Stimulated activated effector memory CD8-positive, alpha-beta T cell treated with anti-CD3 and anti-CD28 coated beads, Interleukin-12 subunit alpha, Interleukin-12 subunit beta, amount 100 ng/mL, for 72 hours (primary cell): ENCODE measurements at regions not wholly inside any gene's neighbourhood (a gene's known extent, or its start where the extent isn't known, plus 50 kb on each side); places are given as distances from the start of the nearest gene placed in this dataset.
A peak's percentile ranks its signal among the peaks of the same experiment; 100 is the strongest.
"Not testable (repeated sequence)": the region's sequence is repeated elsewhere in the genome, so short reads cannot be mapped to it uniquely, and the experiment has no call there.

ENCODE experiments used
- ATAC-seq: fragments of 150-1000 bp; cut with Tn5 transposase; 2 replicates; pipeline ENCODE4 v1.10.0; 2021
- DNase-seq, 2 donors: peaks; one replicate each; pipeline ENCODE4 v3.0.0; 2021 to 2022; ENCODE audit warnings: low spot score in 2 of 2
- H3K27ac Mint-ChIP-seq: one replicate; pipeline ENCODE4 v1.8.0; 2022; ENCODE audit warnings: mild to moderate bottlenecking, mixed read lengths
- H3K36me3 Mint-ChIP-seq: one replicate; pipeline ENCODE4 v1.8.0; 2022; ENCODE audit warnings: mild to moderate bottlenecking, mixed read lengths
- H3K4me1 Mint-ChIP-seq: one replicate; pipeline ENCODE4 v1.8.0; 2022; ENCODE audit warnings: mixed read lengths
- H3K4me3 Mint-ChIP-seq: one replicate; pipeline ENCODE4 v1.8.0; 2022; ENCODE audit warnings: mild to moderate bottlenecking, mixed read lengths
- H3K9me3 Mint-ChIP-seq: one replicate; pipeline ENCODE4 v1.8.0; 2022; ENCODE audit warnings: mixed read lengths

DNA sequence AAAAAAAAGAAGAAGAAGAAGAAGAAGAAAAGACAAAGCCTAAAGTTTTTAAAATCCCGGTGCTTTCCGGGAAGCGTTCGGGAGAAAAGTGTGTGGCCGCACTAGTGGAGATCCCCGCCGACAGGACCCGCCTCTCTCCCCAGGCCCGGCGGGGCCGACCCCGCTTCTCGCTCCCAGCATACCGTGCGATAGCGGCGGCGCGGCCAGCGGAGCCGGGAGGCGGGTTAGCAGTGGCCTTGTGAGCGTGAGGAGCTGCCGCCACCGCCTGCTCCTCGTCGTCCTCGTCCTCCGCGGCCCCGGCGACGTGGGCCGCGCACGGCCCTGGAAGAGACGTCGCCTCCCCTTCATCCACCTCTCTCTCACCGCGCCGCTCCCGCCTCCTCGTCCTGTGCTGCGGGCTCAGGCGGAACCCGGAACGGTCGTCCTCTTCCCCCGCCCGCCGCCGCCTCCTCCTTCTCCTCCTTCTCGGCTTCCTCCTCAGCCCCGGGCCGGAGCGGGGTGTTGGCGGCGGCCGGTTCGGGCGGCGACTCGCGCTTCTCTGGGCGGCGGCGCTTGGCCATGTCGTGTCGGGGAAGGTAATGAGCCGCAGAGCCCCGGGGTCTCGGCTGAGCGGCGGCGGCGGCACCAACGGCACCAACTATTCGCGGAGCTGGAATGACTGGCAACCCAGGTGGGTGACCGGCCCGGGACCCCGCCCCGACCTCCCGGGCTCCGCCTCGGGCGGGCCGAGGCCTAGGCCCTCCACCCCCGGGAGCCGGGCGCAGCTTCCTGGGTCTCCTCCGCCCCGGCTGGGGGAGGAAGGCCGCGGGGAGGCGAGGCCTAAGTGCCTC, 62.6 kb upstream of the CDR2 start:
- ATAC-seq (peak; percentile 89), DNase-seq (peak; percentile 49 to 85)
- H3K9me3 Mint-ChIP-seq, H3K4me1 Mint-ChIP-seq, H3K36me3 Mint-ChIP-seq: not testable (repeated sequence)
- peak overlapping the region; percentile 91 for H3K4me3 Mint-ChIP-seq
- H3K27ac Mint-ChIP-seq: peak overlapping the region; percentile 91

- Mint-ChIP-seq H3K27ac (peak overlapping the region; percentile 91), H3K4me3 (peak overlapping the region; percentile 91)
- peak; percentile 46 for ATAC-seq
- not testable (repeated sequence) for H3K9me3 Mint-ChIP-seq, H3K36me3 Mint-ChIP-seq, DNase-seq, H3K4me1 Mint-ChIP-seq
These were observed 62.0 kb upstream of the CDR2 start for GRCh38 chr16:22436326-22436822.

DNA sequence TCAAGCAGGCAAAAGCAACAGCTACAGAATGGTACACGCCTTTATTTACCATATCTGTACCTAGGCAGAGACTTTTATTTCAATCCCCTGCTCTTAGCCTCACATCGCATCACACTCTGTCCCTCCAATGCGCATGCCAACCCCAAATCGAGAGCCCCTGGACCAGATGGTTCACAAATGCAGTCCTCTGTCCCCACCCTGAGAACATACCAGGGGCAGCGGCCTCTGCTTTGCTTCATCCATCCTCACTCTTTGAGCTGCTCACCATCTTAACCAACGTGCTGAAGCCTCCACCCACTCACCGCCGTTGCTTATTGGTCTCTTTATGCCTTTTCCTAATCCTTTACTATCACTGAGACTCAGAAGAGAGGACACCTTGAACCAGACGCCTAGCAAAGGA, 56.9 kb upstream of the CDR2 start:
- not testable (repeated sequence) for H3K9me3 Mint-ChIP-seq, H3K4me1 Mint-ChIP-seq, H3K27ac Mint-ChIP-seq, ATAC-seq, H3K4me3 Mint-ChIP-seq, DNase-seq
- peaks cover 50% of the 10 kb centered on the region for H3K36me3 Mint-ChIP-seq

- no peak overlapping the region for H3K27ac Mint-ChIP-seq
- H3K9me3 Mint-ChIP-seq: no peaks in the 10 kb centered on the region
- ATAC-seq (no peak), DNase-seq (no peak)
- H3K4me3 Mint-ChIP-seq: no peak overlapping the region
- H3K4me1 Mint-ChIP-seq: no peaks in the 10 kb centered on the region
- H3K36me3 Mint-ChIP-seq: peaks cover 73% of the 10 kb centered on the region
These were observed 54.2 kb upstream of the CDR2 start for GRCh38 chr16:22428654-22429053.

DNA sequence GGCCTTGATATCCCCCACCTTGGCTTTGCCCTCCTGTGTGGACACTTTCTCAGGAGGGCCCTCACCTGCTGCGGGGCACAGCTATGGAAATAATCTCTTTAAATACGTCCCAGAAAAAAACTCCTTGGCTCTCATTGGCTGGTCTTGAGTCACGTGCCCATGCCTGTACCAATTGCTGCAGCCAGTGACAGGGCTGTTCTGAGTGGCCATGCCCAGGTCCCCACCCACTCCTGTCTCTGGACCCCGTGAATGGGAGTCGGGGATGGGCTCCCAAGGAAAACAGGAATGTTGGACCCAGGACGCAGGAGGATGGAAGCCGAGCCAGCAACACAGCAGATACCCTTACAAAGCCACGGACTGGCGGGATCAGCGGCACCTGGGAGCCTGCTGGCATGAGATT, 53.1 kb upstream of the CDR2 start:
- Mint-ChIP-seq H3K4me3 (no peak overlapping the region), H3K36me3 (peaks cover 74% of the 10 kb centered on the region), H3K27ac (no peak overlapping the region), H3K4me1 (no peaks in the 10 kb centered on the region), H3K9me3 (no peaks in the 10 kb centered on the region)
- DNase-seq: no peak
- no peak for ATAC-seq

- no peak for ATAC-seq
- no peak for DNase-seq
- Mint-ChIP-seq H3K36me3 (peaks cover 82% of the 10 kb centered on the region), H3K4me3 (no peak overlapping the region), H3K9me3 (no peaks in the 10 kb centered on the region), H3K4me1 (no peaks in the 10 kb centered on the region), H3K27ac (no peak overlapping the region)
These were observed 51.4 kb upstream of the CDR2 start for GRCh38 chr16:22425847-22426246.

DNA sequence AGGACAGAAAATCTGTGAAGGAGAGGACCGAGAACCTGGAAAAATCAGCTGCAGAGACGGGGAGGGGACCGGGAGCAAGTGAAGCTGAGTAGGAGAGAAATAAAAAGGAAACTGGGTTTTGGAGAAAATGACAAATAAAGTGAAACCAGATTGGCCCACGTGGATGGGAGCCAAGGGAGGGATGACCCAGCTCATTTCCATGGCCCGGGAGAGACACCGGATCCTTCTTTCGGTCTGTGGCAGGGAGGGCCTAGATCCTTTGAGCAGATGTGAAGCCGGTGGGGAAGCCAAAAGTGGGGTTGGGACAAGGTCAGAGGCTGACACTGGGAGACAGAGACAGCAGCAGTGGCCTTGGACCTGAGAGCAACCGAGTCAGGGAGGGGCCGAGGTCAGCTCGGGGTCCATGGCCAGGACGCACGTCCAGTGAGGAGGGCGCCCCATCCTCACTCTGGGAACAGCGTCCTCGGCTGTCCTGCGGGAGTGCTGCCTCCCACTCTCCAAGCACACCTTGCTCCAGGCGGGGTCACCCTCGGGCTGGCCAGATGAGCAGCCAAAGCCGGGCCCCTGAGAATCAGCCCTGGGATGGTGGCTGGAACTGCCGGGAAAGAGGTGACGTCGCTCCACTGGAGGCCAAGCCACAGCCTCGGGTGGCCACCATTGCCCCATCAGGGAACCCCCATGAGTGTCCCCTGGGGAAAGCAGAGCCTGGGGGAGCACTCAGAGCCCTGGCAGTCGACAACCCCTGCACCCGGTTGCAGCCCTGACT, 50.8 kb upstream of the CDR2 start:
- H3K36me3 Mint-ChIP-seq: peaks cover 81% of the 10 kb centered on the region
- peak overlapping the region; percentile 82 for H3K27ac Mint-ChIP-seq

DNA sequence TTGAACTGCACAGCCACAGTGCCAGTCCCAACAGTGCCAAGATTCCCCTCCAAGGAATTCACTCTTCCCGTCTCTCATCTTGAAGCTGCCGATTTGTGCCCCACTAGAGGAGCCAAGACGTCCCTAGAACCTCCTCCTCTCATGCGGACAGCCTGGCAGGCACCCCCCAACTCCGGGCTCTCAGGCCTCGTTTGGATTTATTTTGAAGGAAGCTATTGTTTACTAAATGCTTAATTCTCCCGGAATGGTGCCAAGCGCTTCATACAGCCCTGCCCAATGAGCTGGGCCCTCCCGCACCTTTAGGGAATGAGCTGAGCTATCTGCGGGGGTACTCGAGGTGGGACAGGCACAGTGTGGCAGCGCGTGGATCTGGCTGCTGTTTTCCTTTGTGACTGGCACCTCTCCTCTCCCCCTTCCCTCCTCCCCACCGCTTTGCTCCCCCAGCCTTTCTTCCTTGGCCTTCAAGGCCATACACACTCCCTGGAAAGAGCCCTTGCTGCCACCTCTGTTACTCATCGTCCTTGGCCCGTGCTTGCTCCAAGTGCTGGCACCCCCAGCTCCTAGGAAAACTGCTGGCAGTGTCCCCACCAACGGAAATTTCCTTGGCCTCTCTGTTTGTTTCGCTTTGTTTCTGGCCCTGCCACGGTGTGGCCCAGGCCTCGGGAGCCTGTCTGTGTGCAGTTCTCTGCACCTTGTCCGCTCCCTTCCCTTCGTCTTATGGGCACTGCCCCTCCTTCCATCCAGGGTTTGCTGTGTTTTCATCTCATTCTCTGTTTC, 49.9 kb upstream of the CDR2 start:
- no peak overlapping the region for H3K4me3 Mint-ChIP-seq
- peak overlapping the region; percentile 82 for H3K27ac Mint-ChIP-seq
- no peaks in the 10 kb centered on the region for H3K4me1 Mint-ChIP-seq
- peaks cover 81% of the 10 kb centered on the region for H3K36me3 Mint-ChIP-seq
- ATAC-seq (no peak), DNase-seq (no peak)
- no peaks in the 10 kb centered on the region for H3K9me3 Mint-ChIP-seq

More for the DNA sequence above, 50.8 kb upstream of the CDR2 start:
- H3K4me1 Mint-ChIP-seq: no peaks in the 10 kb centered on the region
- no peak overlapping the region for H3K4me3 Mint-ChIP-seq
- ATAC-seq (no peak), DNase-seq (no peak)
- no peaks in the 10 kb centered on the region for H3K9me3 Mint-ChIP-seq
